ENCODE measurements at regions not wholly inside any gene's neighbourhood (a gene's known extent, or its start where the extent isn't known, plus 50 kb on each side); places are given as distances from the start of the nearest gene placed in this dataset.

DNA sequence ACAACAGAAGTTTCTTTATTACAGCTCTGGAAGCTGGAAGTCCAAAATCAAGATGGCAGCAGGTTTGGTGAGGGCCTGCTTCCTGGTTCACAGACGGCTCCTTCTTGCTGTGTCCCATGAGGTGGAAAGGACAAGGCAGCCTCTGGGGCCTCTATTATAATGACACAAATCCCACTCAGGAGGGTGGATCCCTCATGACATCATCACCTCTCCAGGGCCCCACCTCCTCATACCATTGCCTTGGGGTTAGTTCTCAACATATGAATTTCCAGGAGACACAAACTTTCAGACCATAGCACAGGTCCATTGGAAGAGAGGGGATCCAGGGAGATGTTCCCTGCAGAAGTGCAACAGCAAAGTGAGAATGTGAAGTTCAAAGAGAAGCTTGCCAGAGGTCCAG, 202.8 kb downstream of the TFCP2L1 start:
- no peak for ATAC-seq

DNA sequence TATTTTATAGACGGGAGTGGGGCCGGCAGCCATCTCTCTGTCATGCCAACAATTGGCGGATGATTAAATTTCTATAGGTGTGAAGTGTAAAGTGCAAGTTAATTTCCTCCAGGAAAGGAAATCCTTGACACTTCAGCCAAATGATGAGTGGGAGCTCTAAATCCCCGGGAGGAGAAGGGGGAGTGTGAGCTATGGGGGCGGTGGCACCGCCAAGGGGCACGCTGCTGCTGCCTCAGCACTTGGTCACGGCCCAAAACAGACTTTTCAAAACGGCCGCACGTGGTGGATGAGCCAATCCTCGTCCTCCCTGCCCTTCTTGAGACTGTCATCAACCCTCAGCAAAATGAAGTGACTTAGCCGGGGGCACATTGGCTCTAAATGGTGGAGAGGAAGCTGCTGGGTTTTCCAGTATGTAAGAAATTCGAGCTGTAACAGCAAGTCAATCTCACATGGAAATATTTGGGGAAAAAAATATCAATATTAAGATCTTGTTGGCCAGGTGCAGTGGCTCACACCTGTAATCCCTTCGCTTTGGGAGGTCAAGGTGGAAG, 200.8 kb downstream of the TFCP2L1 start:
- ATAC-seq, result no peak

DNA sequence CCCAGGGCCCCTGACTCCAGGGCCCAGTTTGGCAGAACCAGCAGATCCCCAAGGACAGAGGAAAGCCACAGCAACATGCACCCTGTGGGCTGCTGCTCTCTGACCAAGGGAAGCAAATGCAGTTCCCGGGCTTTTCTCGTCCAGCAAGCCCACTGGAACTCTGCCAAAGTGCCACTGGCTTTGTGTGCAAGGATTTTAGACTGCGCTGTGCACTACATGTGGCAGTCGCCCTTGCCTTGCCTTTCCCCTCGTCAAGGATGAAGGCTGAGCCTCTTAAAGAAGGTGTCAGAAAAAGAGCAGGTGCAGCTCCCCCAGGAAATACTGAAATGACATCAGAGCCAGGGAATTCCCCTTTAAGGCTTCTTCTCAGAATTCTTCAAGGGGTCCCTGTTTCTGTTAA, 199.2 kb downstream of the TFCP2L1 start:
- no peak for ATAC-seq

DNA sequence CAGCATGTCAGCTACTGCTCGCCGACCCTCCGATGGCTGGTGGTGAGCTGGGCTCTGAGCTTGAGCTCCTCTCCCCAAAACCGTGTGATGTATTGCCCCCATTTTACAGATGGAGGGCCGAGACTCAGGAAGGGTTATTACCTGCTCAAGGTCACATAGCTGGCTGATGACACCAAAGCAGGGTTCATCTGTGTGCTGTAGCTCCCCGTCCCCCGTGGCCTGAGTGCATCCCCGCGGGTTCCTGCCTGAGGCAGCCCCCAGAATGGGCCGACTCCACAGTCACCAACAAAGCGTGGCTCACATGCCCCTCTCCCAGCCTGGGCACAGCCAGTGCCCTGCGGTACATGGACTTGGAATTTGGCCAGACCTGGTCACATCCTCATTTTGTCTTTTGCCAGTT, 198.6 kb downstream of the TFCP2L1 start:
- ATAC-seq, result no peak

DNA sequence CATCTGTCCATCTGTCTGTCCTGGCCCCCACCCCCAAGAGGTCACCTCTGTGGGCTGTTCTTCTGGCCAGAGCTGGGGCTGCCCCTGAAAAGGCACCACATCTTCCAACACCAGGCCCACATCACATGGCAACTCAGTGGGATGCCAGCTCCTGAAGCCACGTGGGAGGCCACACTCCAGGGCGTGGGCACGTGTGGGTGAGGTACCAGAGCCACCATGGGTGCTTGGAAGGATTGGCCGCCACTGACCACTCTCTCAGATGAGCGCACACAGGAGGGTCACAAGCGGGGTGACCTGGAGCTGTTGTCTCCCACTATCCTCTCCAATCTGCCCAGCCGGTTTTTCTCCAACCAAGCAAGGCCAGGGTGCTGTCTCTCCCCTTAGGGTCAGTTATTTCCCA, 197.9 kb downstream of the TFCP2L1 start:
- ATAC-seq, result no peak

DNA sequence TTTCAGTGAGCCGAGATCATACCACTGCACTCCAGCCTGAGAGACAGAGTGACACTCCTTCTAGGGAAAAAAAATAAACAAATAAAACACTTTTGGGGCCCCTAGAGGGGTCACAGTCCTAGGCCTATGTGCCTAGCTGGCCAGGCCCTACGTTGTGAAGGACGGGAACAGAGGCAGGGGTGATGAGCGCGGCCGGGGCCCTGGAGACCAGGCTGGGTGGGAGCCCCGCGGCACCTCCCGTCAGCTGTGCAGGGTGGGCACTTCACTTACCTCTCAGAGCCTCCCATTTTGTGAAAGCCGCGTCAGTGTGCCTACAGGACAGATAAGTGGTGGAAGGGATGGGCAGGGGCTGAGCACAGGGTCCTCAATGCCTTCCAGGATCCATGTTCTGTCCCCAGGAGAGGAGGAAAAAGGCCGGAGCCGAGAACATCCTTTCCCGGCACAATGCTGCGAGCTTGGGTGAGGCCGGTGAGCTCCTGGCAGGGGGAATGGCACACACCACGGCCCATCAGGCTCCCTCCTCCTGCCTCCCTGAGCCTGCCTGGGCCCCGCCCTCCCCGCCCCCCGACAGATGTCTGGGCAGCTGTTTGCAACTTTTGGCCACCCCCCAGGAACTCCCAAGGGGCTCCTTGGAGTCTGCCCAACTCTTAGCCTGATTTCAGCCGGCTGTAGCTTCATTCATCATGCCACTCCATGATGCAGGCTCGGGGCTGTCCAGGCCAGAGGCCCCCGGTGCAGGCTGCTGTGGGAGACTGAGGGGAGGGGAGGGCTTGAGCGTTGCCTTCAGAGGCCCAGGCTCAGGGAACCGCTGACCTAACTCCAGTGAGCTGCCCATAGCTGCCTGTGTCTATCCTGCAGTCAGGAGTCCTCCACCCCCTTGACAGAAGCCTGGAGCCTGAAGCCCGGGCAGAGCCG, 196.5 kb downstream of the TFCP2L1 start:
- ATAC-seq, result no peak

DNA sequence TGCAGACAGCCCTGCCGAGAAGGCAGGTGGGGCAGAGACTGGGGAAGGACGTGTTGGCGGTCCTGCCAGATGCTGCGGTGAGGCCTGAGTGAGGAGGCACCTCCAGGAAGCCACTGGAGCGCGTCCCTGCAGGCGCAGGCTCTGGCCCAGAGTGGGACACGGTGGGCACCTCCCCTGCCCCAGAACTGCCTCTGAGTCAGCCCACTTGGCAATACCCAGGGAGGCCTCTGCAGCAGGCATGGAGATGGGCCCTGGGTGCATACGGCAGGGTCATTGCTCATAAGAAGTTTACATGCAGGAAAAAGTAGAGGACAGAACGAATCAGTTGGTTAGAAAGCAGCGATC, 195.9 kb downstream of the TFCP2L1 start:
- ATAC-seq, result no peak

DNA sequence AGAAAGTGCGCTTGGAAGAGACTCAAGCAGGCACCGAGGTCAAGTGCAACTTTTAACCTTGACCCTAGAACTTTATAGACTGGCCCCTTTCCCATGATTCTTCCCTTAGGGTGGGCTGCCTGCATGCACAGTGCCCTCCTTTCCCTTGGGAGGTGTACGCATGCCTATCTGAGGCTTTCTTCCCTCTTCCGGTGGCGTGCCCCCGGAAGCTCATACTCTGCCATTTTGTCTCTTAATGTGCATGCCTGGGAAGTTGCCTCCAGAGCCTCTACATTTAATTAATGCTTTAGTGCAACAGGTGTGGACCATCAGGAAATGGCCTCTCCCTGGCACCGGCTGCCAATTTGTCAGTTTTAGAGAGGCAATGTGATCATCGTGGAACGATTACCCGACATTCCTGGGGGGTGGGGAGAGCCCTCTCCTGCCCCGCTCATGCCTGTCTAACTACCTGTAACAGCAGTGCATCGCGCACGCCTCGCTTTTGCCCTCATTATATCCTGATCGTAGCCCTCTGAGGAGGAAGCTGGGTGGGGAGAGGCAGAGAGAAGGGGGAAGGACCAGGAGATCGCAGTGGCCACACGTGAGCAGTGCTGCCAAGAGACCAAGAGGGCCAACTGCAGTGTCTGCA, 194.8 kb downstream of the TFCP2L1 start:
- no peak for ATAC-seq

DNA sequence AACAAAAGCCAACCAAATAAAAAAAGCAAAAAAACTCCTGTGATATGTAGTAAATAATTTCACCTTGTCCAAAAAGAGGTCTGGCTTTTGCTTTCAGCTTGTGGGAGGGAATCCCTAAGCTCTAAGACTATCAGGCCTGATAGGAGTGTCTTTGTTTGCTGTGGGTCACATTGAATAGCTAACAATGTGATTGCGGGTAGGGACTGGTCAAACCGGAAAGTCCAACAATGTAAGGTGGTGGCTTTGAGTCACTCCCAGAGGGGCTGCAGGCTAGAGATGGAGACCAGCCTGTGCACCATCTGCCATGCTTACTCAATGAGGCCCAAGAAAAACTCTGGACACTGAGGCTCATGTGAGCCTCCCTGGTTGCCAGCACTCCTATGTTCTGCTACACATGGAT, 192.9 kb downstream of the TFCP2L1 start:
- no peak for ATAC-seq

DNA sequence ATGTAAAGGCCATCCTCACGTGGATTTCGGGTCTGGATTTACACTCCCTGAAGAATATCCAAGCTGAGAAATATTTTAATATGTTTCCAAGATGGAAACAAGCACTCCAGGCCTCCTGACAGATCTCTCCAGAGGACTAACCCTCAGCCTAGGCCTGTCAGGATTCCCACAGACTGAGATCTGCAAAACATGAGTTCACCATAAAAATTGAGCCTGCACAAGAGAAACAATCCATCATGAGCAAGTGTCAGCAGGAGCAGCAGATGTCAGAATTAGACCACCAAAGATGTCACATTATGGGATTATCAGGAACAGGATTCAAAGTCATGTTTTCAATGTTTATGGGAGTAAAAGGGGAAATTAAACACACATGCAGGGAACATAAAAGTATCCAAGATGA, 191.3 kb downstream of the TFCP2L1 start:
- no peak for ATAC-seq

DNA sequence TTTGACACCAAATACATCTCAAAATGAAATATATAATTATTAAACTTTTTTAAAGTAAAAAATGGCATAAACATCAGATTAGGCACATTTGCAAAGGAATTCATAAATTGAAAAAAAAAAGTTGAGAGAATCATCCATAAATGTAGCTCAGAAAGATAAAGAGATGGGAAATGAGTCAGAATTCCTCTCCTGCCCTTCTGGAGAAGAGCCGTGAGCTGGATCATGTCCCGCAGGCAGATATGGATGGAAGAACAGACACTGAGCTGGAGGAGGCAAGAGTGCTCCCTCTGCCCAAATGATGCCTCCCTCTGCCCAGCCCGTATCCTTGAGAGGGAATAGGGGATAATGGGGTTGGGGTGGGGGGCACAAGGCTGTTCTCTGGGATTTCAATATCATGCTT, 190.9 kb downstream of the TFCP2L1 start:
- ATAC-seq, result no peak

DNA sequence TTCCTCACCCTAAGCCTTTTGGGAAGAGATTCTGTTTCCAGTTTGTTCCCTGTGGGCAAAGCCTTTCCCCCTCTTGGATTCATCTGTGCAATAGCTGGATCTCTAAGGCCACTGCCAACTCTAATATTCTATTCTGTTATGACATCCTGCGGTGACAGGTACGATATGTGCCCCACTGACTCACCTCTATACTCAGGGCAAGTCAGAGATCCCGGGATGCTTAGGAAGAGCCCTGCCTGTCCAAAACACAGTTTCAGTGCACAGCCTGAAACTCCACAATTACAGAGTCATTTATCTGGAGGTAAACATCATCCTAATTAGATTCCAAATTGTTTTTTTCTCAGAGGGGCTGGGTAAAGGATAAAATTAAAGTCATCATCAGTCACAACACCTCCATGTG, 190.2 kb downstream of the TFCP2L1 start:
- ATAC-seq, result no peak

DNA sequence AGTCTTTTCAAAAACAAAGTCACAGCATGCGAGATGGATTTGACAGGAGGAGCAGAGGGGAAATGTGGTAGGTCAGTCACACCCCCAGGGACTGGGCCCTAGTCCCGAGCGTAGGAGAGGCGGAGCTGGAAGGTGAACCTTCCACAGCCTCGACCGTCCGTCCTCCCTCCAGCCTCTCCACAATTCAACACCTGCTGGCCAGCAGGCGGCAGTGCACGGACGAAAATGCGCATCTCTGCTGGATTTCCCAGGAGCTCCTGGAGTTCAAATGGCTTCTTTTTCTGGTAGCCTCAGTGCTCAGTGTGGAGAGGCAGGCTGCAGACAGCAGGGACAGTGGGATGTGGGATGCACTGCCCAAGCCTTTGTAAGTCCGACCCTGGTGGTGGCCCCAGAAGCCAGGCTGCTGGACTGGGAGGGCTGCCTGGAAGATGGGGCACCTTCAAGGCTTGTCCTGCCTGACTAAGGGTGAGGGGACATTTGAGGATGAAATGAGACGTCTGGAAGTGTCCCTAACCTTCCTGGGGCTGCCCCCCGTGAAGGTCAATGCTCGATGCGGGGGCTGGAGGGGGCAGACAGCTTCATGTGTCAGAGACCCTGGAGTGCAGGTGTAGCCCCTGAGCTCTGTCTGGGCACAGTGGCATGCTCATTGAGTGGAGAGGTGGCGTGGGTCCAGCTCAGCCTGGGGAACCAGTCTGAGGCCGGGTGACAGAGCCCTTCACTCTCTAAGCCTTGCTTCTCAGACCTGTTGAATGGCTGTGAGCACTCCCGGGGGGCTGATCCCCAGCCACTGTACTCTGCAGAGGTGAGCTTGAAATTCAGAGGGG, 189.5 kb downstream of the TFCP2L1 start:
- ATAC-seq, result no peak

DNA sequence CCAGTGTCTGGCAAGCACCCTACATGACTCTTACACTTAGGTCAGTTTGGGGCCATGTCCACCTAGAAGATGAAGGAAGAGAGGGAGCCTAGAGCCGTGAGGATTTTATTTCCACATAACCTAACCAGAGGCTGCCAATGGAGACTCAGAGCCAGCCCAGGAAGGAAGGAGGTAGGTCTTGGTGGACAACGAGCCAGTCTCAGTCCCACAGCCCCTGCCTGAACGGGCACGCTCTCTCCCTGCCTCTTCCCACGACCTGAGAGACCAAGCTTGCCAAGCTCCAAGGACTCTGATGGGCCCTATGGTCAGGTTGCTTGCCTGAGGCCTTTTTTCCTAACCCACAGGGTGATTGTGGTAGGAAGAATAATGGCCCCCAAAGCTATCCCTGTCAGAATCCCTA, 188.4 kb downstream of the TFCP2L1 start:
- ATAC-seq, result no peak

DNA sequence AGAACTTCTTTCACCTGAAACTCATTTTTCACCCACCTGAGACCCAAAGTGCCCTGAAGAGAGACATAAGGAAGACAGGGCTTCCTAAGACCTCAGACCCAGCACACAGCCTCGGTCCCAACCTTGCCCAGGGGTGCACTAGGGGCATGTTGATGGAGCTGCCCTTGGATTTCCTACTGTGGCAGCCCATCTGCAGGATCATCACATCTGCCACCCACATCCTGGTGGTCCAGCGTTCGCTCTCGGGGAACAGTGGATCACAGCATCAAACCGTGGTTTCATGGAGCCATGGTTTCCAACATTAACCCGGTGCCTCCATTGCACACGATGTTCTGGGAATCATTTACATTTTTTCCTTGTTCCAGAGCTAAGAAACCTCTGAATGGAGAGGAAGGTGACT, 186.4 kb downstream of the TFCP2L1 start:
- ATAC-seq, result no peak

DNA sequence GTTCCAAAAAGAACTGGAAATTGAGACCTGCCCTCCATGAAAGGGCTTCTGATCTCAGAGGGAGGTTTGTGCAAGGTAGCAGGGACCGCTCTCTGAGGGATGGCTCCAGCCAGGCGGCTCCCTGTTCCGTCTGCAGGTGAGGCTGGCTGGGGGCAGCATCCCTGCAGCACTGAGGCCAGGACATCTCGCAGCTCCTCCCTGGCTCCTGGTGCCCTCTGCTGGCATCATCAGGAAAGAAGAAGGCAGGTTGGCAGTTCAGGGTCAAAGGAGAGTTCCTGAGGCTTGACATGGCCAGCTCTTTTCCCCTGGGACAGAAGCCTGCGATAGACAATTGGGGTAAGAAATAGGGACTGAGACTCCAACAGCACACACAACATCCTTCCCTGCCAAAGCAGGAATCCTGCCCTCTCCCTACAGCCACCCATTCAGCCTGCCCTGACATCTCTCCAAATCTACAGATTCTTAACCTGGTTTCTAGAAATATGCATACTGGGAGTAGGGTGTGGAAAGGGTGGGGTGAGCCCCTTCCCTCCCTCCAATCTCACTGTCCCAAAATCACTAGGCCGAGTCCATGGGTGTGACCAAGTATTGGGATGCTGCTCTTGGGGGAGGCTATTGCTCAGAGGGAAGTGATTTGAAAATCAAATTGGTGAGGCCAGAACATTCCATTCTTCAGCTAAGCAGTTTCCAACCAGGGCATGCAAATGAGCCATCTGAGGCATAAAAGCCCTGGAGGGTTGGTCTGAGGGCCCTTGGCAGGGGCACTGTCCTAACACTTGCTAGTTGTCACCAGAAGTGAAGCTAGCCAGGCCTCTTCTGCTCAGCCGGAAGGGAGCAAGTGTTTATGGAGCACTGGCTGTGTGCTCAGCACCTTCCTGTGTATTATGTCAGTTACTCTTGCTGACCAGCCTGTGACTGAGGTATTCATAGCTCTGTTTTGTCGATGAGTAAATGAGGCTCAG, 185.4 kb downstream of the TFCP2L1 start:
- no peak for ATAC-seq

DNA sequence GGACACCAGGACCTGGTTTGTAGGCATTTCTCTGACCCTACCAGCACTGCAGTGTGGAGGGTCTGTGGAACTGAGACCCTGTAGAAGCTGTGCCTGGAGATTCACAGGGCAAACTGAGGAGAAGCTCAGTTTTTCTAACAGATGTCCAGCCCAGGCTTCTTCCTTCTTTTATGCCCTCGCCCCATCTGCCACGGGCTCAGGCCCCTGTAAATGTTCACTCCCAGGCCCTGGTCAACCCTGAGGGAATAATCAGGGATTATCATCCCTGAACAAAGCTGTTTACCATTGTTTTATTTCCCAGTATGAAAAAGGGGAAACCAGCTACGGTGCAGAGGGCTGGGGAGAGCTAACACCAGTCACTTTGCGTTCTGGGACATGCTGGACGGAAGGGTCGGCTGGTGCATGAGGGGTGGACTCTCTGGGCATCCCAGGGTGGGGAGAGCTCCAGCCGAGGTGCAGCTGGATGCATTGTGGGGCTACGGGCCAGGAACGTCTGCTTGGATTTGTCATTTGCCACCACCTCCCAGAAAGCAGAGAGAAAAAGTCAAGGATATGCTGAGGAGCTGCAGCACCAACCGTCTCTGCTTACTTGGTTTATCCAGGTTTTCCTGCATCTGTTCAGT, 183.8 kb downstream of the TFCP2L1 start:
- ATAC-seq, result no peak

DNA sequence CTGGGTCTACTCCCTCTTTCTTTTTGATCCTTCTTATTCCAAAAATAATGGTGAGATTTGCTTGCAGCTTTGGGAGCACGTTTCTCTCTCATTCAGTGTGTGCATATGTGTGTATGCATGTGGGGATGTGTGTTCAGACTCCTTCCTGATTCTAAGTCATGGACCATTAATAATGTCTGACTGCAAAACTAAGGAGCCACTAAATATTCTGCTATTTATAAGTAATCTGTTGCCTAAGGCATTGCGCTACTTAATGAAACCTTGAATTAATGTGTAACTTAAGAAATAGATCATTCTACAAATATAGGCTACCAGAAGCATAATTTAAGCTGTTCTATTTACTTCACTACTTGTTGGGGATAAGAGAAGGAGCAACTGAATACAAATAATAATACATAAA, 182.1 kb downstream of the TFCP2L1 start:
- no peak for ATAC-seq

DNA sequence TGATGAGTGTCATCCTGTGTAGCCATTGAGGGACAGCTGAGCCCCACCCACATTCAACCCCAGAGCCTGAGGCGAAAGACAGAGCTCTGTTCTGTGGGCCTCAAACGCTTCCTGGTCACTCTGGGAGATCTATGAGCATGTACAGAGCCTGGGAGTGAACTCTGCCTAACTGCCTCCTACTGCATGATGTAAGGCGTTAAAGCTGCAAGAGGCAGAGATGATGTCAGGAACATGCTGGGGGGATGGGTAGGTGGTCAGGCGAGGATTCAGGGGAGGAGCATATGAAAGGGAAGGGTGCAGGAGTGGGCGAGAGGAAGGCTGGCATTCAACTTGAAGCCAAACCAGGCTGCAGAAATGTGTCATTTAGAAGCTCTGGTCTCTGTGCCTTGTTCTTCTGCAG, 181.0 kb downstream of the TFCP2L1 start:
- no peak for ATAC-seq

DNA sequence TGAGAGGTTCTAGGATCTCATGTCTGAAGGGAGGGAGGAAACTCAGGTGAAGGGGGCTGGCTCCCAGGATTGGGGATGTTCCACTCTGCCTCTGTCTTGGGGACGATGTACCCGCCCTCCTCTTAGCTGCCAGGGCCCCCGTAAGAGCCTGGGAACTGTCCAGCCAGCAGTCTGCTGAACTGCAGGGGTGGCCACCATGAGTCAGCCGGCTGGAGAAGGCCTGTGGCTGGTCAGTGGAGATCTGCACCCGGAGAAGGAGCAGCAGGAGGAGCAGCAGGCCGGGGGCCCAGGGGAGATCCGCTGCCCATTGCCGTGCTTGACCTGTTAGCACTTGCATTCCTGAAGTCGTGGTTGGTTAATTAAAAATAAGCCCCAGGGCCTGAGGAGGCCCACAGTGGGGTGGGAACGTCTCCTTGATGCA, 180.3 kb downstream of the TFCP2L1 start:
- no peak for ATAC-seq

DNA sequence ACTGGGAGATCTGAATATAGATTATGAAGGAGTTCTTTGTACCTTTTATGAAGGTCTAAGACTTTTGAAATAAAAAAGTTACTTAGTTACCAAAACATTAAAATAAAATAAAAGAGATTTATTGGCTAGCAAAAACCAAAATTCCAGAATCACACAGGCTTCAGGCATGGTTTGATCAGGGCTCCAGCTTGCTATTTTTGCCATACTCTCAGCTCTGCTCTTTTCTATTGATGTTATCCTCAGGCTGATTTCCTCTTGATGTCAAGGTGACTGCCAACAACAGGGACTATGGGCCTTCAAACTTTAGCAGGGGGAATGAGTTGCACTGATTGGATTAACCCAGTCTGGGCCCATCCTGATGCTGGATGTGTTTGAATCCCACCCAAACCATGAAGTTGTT, 174.1 kb downstream of the TFCP2L1 start:
- no peak for ATAC-seq

DNA sequence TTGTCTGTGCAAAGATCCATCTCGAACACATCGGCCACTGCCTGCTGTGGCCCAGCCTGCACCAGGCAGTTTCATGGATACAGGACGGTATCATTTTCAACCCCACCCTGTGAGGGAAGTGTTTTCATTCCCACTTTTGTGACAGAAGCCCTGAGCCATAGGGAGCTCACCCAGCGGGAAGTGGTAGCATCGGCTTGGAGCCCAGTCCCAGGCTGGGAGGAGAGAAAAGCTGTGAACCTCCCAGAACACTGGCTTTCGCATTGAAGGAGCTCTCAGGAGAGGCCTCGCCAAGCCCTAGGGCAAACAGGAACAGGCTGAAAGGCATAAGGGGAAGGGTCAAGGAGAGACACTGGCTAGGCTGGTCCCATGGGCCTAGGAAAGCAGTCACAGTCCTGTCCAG, 166.1 kb downstream of the TFCP2L1 start:
- ATAC-seq, result no peak
